ENCODE measurements at regions not wholly inside any gene's neighbourhood (a gene's known extent, or its start where the extent isn't known, plus 50 kb on each side); places are given as distances from the start of the nearest gene placed in this dataset.

DNA sequence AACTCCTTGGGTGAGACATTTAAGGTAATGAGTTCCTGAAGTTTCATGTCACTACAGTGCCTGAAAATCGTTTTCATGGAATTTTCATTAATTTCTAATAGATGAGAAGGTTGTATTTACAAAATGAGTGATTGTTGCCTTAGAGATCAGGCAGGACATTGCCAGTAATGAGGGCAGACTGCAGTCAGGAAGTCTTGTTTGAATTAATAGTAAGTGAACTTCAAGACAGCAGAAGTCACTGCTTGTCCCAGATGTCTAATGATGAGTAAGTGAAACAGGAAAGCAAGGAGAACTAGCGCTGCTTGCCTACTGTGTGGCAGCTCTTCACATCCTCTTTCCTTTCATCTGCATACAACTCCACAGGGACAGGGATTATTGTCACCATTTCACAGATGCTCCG is 237.4 kb downstream of the BAMBI start:
- TF ChIP-seq, protein P1, sequence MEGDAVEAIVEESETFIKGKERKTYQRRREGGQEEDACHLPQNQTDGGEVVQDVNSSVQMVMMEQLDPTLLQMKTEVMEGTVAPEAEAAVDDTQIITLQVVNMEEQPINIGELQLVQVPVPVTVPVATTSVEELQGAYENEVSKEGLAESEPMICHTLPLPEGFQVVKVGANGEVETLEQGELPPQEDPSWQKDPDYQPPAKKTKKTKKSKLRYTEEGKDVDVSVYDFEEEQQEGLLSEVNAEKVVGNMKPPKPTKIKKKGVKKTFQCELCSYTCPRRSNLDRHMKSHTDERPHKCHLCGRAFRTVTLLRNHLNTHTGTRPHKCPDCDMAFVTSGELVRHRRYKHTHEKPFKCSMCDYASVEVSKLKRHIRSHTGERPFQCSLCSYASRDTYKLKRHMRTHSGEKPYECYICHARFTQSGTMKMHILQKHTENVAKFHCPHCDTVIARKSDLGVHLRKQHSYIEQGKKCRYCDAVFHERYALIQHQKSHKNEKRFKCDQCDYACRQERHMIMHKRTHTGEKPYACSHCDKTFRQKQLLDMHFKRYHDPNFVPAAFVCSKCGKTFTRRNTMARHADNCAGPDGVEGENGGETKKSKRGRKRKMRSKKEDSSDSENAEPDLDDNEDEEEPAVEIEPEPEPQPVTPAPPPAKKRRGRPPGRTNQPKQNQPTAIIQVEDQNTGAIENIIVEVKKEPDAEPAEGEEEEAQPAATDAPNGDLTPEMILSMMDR (IDR thresholded peaks at IDR 0.05) = no peak
- no peak for TF ChIP-seq POLR2A (IDR thresholded peaks at IDR 0.05)

All from lower leg skin (tissue), 3 donors.